Activated T-cell treated with anti-CD3 and anti-CD28 coated beads for 1 hour (primary cell): ENCODE measurements at regions not wholly inside any gene's neighbourhood (a gene's known extent, or its start where the extent isn't known, plus 50 kb on each side); places are given as distances from the start of the nearest gene placed in this dataset.
"Not testable (repeated sequence)": the region's sequence is repeated elsewhere in the genome, so short reads cannot be mapped to it uniquely, and the experiment has no call there.

Experiments
- DNase-seq: peaks from one replicate; pipeline ENCODE4 v3.0.0-alpha.2; 2020; ENCODE audit warnings: low read depth

GRCh38 chr1:229859026-229859425 is 208.0 kb upstream of the GALNT2 start:
- DNase-seq: no peak

- no peak for DNase-seq
Observed at GRCh38 chr1:229860926-229861325, 206.1 kb upstream of the GALNT2 start.

GRCh38 chr1:229862017-229862774 is 204.8 kb upstream of the GALNT2 start:
- no peak for DNase-seq

GRCh38 chr1:229863651-229864545 is 203.1 kb upstream of the GALNT2 start:
- DNase-seq: no peak

- no peak for DNase-seq
Observed at GRCh38 chr1:229864686-229865230, 202.3 kb upstream of the GALNT2 start.

- DNase-seq: not testable (repeated sequence)
Observed at GRCh38 chr1:229865321-229865720, 201.7 kb upstream of the GALNT2 start.

GRCh38 chr1:229867726-229868125 is 199.3 kb upstream of the GALNT2 start:
- DNase-seq: no peak

GRCh38 chr1:229869240-229869639 is 197.8 kb upstream of the GALNT2 start:
- DNase-seq: no peak

- no peak for DNase-seq
Observed at GRCh38 chr1:229869687-229870086, 197.4 kb upstream of the GALNT2 start.

GRCh38 chr1:229870381-229870780 is 196.7 kb upstream of the GALNT2 start:
- no peak for DNase-seq

GRCh38 chr1:229871078-229871676 is 195.9 kb upstream of the GALNT2 start:
- no peak for DNase-seq

GRCh38 chr1:229874136-229874535 is 192.9 kb upstream of the GALNT2 start:
- no peak for DNase-seq

GRCh38 chr1:229874609-229875008 is 192.4 kb upstream of the GALNT2 start:
- DNase-seq: no peak

GRCh38 chr1:229875086-229875485 is 192.0 kb upstream of the GALNT2 start:
- DNase-seq: no peak

GRCh38 chr1:229879746-229880145 is 187.3 kb upstream of the GALNT2 start:
- no peak for DNase-seq

GRCh38 chr1:229880271-229881170 is 186.5 kb upstream of the GALNT2 start:
- no peak for DNase-seq

GRCh38 chr1:229882621-229883020 is 184.4 kb upstream of the GALNT2 start:
- DNase-seq: no peak

- no peak for DNase-seq
Observed at GRCh38 chr1:229883504-229884200, 183.4 kb upstream of the GALNT2 start.

- no peak for DNase-seq
Observed at GRCh38 chr1:229884765-229885164, 182.3 kb upstream of the GALNT2 start.

- DNase-seq: no peak
Observed at GRCh38 chr1:229885568-229886495, 181.2 kb upstream of the GALNT2 start.
